HG02885 (cell line): ENCODE measurements at regions not wholly inside any gene's neighbourhood (a gene's known extent, or its start where the extent isn't known, plus 50 kb on each side); places are given as distances from the start of the nearest gene placed in this dataset.

Source experiments
- ATAC-seq: cut with Tn5 transposase; IDR thresholded peaks from one replicate; pipeline ENCODE4 v1.9.1; 2021; ENCODE audit warnings: mild to moderate bottlenecking; ENCODE audit not compliant: unreplicated experiment, poor library complexity

DNA sequence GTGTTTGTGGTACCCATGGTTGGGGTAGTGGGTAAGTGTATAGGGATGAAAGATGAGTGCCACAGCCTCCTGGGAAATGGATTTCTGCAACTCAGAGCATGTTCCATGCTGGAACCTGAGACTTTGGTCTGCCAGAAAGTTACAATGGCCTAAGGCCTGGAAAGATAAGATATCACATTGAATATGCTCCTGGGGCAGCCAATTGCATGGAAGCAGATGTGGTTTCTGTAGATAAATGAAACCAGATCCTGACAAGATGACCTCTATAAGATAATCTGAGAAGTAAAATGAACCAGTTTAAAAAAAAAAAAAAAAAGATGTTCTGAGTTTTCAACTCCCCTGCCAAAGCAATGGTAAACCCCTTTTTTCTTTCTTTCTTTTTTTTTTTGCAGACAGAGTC, 91.4 kb upstream of the NCK2 start:
- ATAC-seq: no peak

GRCh38 chr2:105652014-105652796, 92.5 kb upstream of the NCK2 start:
- ATAC-seq: no peak

DNA sequence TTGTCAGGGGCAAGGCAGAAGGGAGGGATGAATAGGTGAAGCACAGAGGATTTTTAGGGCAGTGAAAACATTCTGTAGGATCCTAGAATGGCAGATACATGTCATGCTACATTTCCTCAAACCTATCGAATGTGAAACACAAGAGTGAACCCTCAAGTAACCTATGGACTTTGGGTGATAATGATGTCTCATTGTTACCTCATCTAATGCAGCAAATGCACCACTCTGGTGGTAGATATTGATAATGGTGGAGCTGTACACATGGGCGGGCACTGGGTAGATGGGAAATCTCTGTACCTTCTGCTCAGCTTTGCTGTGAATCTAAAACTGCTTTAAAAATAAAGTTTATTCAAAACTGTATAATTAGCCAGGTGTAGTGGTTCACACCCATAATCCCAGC, 95.2 kb upstream of the NCK2 start:
- no peak for ATAC-seq

DNA sequence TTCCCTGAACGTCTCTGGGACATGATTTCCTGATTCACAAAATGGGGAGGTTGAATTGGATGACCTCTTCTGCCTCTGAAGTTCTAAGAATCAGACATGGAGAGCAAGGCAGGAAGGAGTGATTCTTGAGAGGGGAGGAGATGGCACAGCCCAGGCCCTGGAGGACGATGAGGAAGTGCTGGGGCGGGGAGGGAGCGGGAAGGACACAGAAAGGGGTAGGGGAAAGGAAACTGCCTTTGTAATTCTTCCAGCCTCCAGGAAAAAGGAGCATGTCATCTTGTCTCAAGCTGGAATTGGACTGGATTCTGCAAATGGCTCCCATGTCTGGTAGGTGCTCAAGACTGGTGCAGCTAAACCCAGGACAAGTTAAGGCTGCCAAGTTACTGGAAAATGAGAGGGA, 97.0 kb upstream of the NCK2 start:
- ATAC-seq: no peak

DNA sequence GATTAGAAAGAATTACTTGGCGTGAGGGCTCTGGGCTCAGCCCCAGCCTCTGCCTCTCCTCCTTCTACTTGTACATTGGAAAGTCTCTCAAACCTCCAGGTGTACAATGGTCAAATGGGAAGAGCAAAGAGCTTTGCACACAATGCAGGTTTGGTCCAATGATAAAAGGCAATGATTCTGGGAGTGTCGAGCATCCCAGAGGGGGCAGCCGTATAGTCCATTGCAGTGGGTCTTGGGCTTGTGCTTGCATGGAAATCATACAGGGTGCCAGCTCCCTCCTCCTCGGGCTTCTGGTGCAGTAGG, 98.0 kb upstream of the NCK2 start:
- ATAC-seq: no peak

- ATAC-seq: no peak
Measured at GRCh38 chr2:105645938-105646773, 98.6 kb upstream of the NCK2 start.

DNA sequence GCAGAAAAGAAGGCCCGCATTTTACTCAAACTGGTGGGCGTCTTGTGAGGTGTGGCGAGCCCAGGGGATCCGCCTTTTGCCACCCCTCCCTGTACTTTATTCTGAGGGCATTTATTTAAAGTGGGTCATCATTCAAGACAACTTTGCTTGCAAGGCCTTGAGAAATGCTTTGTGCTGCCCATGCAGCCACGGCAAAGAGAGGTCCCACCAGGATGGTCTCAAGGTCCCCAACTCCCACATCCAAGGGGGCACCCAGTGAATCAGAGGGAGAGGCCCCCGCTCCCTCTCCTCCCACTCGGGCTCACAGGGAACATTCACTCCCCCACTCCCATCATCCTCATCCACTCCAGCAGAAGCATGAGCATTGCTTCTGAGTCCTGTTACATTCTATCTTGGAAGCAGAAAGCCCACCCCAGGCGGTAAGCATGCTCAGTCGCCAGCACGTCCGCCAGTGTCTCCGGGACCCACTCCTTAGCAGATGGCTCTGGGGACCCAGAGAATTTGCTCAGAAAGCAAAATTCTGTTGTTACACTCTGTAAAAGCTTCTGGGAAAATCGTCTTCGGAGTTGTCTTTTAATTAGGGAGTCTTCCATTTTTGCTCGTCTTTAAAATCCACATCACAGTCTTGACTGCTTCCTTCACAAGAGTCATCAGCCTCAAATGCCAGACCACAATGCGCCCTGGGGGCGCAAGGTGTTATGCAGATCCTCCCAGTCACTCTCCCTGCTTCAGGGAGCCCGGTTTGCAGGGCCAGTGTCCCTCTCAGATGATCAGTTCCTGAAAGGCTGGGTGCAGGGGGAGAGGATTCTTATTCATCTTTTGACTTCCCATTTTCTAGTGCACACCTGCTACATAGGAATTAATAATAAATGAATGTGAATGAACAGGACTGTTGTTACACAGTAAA, 99.4 kb upstream of the NCK2 start:
- no peak for ATAC-seq

GRCh38 chr2:105644174-105644980, 100.3 kb upstream of the NCK2 start:
- no peak for ATAC-seq

DNA sequence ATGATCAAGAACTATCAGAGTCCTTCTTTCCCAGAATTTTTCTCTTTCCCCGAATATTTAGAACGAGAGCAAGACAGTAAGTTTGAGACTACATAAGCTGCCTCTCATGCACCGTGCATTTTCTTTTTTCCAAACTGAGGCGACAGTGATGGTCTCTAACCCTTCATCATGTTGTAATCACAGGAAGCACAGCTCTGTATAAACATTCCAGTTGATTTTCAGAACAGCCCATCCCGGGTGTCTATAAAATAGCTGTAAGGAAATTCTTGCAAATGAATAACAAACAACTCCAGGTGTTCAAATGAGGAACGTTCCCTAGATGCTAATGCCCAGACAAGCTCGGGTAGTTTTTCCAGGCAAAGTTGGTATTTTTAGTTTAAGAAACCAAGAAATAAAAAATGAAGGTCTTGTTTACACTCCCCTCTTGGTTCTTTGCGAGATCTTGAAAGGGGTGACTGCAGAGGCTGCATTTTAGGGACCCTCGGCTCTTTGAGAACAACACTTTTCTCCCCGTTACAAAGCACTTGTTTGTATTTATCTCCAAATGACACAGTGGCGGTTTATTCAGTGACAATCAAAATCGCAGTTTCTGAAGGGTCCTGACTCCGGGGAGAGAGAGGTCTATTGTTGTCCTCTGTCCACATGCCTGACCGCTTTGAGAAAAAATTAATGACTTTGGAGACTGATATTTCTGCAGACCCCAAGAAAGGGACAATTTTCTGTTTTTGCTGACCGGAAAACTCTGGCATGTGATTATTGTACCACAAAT, 101.1 kb upstream of the NCK2 start:
- ATAC-seq: no peak

GRCh38 chr2:105641389-105641811, 103.3 kb upstream of the NCK2 start:
- no peak for ATAC-seq

DNA sequence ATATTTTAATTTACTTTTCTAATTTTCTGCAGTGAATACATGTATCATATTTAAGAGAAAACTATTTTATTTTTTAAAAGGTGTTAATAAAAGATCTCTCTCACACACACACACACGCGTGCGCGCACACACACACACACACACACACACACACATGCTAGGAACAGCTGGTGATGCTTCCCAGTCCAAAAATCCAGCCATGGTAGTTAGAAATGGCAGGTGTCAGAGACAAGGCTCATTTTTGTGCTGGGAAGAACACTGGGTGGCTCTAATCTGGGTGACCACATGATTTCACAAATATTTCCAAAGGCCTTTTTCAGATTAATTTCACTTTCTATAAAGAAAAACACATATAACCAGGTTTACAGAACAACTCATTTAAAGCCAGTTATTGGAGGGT, 104.5 kb upstream of the NCK2 start:
- no peak for ATAC-seq

GRCh38 chr2:105636109-105636740, 108.5 kb upstream of the NCK2 start:
- ATAC-seq: no peak

DNA sequence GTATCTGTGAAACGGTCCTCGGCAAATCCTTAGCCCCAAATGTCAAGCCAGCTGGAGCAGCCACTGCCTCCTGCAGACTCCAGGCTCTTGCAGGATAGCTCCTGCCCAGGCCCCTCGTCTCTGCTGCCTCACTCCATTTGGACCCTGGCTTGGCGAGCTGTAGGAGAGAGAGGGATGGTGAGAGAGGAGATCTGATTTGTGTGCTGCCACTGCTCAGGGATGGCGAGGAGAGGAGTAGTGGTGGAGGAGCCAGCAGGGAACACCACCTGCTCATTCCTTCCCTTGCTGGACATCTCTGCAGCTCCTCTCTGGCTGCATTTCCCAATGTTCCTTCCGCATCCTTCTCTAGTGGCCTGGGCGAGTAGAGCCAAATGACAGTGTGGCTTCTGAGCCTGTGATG, 109.1 kb upstream of the NCK2 start:
- no peak for ATAC-seq

GRCh38 chr2:105634198-105634597, 110.5 kb upstream of the NCK2 start:
- no peak for ATAC-seq

- ATAC-seq: no peak
Measured at GRCh38 chr2:105631922-105632321, 112.8 kb upstream of the NCK2 start.

- no peak for ATAC-seq
Measured at GRCh38 chr2:105631011-105631410, 113.7 kb upstream of the NCK2 start.

GRCh38 chr2:105629634-105630033, 115.1 kb upstream of the NCK2 start:
- no peak for ATAC-seq

- no peak for ATAC-seq
Measured at GRCh38 chr2:105627534-105627933, 117.2 kb upstream of the NCK2 start.

- no peak for ATAC-seq
Measured at GRCh38 chr2:105626966-105627340, 117.8 kb upstream of the NCK2 start.
